ENCODE measurements at regions not wholly inside any gene's neighbourhood (a gene's known extent, or its start where the extent isn't known, plus 50 kb on each side); places are given as distances from the start of the nearest gene placed in this dataset.

DNA sequence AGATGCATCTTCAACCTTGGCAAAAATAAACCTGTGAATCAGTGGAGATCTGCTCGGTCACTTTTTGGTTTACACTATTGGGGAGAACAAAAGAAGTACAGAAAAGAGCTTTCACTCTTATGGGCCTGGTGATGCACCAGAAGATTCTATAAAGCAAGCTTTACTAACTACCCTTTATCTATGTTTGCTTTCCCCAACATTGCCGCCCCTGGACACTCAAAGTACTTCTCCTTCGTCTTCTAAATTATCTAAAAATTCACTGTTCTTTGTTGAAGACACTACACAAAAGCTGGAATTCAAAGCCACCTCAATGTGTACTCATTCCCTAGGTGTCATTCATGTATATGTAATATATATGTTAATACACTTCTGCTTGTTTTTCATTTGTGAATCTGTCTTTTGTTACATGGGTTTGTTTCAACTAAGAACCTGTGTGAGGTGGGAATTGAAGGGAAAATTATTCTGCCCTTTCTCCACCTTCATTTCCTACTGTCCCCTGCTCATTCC lies 97.9 kb upstream of the BTN3A2 start:
- TF ChIP-seq, protein P1, sequence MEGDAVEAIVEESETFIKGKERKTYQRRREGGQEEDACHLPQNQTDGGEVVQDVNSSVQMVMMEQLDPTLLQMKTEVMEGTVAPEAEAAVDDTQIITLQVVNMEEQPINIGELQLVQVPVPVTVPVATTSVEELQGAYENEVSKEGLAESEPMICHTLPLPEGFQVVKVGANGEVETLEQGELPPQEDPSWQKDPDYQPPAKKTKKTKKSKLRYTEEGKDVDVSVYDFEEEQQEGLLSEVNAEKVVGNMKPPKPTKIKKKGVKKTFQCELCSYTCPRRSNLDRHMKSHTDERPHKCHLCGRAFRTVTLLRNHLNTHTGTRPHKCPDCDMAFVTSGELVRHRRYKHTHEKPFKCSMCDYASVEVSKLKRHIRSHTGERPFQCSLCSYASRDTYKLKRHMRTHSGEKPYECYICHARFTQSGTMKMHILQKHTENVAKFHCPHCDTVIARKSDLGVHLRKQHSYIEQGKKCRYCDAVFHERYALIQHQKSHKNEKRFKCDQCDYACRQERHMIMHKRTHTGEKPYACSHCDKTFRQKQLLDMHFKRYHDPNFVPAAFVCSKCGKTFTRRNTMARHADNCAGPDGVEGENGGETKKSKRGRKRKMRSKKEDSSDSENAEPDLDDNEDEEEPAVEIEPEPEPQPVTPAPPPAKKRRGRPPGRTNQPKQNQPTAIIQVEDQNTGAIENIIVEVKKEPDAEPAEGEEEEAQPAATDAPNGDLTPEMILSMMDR (IDR thresholded peaks at IDR 0.05), result no peak
- TF ChIP-seq POLR2A (IDR thresholded peaks at IDR 0.05), result no peak
